ENCODE measurements at regions not wholly inside any gene's neighbourhood (a gene's known extent, or its start where the extent isn't known, plus 50 kb on each side); places are given as distances from the start of the nearest gene placed in this dataset.
"Not testable (repeated sequence)": the region's sequence is repeated elsewhere in the genome, so short reads cannot be mapped to it uniquely, and the experiment has no call there.

- no peak for DNase-seq
Observed at GRCh38 chr6:51001399-51001798, 182.7 kb downstream of the TFAP2B start.

GRCh38 chr6:51004380-51004779 is 185.7 kb downstream of the TFAP2B start:
- DNase-seq: no peak

DNA sequence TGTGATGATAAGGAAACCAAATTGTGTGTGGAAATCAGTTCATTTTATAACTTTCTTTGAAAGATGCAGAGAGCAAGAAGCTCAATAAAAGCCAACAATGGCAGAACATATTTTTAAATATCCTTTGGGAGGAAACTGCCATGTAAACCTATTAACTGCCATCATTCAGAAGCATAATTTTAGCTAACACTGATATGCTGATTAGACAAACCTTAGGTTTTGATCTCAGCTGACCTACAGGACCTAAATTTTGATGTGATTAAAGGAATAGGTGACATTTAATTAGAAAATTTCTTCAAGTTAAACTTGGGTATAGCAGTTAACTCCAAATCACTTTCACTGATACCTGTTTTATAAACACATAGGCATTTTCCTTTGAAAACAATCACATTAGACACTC is 187.1 kb downstream of the TFAP2B start:
- DNase-seq: no peak

DNA sequence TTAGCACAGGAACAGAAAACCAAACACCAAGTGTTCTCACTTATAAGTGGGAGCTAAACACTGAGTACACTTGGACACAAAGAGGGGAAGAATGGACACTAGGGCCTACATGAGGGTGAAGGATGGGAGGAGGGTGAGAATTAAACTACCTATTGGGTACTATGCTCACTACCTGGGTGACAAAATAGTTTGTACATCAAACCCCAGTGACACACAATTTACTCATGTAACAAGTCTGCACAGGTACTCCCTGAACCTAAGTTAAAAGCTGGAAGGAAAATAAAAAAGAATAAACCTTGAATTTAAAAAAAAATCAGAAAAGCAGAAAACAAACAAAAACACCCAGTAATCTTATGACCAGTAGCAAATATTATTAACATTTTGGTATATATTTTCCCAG is 188.6 kb downstream of the TFAP2B start:
- no peak for DNase-seq

- not testable (repeated sequence) for DNase-seq
Observed at GRCh38 chr6:51008693-51009092, 190.0 kb downstream of the TFAP2B start.

DNA sequence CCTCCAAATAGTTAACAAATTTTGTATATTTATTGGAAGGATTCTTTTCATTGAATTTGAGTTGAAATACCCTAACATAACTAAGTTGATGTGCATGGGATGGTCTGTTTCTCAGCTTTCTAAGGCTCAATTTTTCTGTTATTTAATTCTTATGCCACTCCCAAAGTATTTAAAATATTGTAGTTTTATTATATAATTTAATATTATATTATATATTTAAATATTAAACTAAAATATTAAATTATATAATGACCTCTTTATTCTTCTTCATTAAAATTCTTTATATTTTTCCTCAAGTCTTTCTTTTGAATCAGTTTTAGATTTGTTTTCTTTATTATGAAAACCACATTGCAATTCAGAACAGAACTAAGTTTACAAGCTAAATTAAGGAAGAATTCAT is 194.7 kb downstream of the TFAP2B start:
- DNase-seq: no peak

DNA sequence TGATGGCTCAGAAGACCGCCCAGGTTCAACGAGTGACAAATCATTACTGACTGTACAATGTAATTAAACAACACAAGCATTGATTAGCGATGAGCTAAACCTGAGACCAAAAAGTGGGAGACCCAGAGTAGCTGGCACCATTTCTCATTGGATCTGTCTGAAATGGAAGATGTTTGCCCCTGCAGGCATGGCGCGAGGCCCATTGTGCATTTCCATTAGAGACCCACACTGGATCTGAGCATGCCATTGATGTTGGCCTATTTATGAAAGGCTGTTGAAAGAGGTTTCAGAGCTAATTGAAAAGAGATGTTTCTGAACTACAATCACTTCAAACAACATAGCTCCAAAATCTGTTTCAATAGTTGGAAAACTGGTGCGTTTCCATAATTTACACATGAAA is 196.7 kb downstream of the TFAP2B start:
- no peak for DNase-seq

DNA sequence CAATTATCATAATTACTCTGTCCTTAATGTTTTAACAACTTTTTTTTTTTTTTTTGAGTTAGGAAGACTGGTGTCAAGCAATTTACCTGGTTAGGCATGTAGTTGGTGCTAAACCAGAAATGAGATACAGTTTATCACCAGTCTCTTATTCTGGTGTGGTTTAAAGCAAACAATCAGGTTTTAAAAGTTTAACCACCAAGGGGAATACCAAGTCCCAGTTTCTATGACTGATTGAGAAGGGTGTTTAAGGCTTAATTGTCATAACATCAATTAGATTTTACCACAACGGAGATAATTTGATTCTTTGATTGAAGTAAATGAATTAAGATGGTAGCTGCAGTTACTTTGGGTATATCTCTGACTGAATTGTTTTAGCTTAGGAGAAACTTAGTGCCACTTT is 197.8 kb downstream of the TFAP2B start:
- no peak for DNase-seq

DNA sequence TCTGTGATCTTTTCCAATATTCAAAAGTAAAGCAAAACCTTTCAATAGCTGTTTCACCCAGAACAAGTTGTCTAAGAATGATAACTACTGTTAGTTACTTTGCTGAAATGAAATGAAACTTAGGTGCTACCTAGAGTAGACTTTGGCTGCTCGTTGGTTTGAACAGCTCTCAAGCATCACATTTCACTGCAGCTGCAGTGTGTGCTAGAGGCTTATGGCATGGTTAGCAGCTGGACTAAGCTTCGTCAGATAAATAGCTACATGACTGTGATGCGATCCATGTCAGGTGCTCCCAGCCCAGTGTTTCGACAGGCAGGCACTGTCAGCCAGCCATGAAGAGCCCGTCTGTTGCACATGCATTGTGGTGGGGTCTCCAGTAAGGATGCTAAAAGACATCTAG is 201.1 kb downstream of the TFAP2B start:
- DNase-seq: peak; percentile 34

- no peak for DNase-seq
Observed at GRCh38 chr6:51021171-51021570, 202.5 kb downstream of the TFAP2B start.

DNA sequence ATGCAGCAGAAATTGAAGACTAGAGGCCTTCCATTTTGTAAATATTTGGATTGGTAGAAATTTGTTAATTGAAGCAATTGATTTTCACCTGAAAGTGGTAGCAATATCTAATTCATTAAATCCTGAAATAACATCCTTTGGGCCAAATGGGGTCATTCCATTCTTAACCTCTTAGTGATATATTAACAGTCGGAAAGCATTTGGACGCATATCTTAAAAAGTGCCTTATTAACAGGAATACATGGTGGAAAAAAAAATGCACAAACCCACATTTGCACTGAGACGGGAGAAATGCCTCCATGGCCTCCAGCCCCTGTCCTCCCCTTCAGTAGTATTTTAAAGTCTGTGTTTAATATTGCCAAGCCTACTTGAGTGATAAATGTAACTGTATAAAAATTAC is 205.5 kb downstream of the TFAP2B start:
- DNase-seq: no peak

GRCh38 chr6:51025082-51025777 is 206.6 kb downstream of the TFAP2B start:
- DNase-seq: no peak

GRCh38 chr6:51027283-51028065 is 208.8 kb downstream of the TFAP2B start:
- DNase-seq: no peak

- no peak for DNase-seq
Observed at GRCh38 chr6:51028276-51028675, 209.6 kb downstream of the TFAP2B start.

DNA sequence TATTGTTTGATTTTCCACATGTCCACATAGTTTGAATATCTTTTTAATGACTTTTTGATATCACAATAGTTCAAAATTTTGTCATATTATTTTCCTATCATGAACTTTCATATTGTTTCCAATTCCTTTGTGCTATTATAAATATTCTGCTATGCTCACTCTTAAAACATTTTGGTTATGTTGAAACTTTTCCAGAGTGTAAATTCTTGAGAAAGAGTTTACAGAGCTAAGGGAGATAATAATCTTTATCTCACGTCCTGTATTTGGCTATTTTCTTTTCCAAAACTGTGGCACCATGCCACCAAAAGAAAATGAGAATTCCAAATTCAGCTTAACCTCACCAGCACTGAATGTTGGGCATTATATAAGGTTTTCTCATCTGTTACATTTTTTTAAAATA is 210.9 kb downstream of the TFAP2B start:
- no peak for DNase-seq

- DNase-seq: peak; percentile 10
Observed at GRCh38 chr6:51045548-51045947, 226.9 kb downstream of the TFAP2B start.

- DNase-seq: peak; percentile 51
Observed at GRCh38 chr6:51049288-51049982, 230.8 kb downstream of the TFAP2B start.

GRCh38 chr6:51049983-51050877 is 231.6 kb downstream of the TFAP2B start:
- DNase-seq: no peak

- not testable (repeated sequence) for DNase-seq
Observed at GRCh38 chr6:51052716-51053115, 234.0 kb downstream of the TFAP2B start.

- not testable (repeated sequence) for DNase-seq
Observed at GRCh38 chr6:51055316-51055715, 236.6 kb downstream of the TFAP2B start.

DNA sequence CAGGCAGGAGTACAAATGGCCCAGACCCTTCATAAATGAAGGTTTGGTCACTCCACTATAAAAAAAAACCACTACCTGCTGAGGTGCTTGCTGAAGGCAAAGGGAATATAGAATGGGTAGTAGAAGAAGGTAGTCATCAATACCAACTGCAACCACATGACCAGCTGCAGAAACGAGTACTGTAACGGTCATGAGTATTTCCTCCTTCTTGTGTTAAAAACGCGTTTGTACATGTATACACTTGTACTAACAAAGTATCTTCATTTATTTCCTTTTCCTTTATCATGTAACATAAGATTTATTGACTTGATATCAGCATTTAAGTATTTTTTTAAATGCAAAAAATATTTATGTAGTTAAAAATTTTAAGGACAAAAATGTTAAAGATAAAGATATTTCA is 238.6 kb downstream of the TFAP2B start:
- DNase-seq: no peak

DNA sequence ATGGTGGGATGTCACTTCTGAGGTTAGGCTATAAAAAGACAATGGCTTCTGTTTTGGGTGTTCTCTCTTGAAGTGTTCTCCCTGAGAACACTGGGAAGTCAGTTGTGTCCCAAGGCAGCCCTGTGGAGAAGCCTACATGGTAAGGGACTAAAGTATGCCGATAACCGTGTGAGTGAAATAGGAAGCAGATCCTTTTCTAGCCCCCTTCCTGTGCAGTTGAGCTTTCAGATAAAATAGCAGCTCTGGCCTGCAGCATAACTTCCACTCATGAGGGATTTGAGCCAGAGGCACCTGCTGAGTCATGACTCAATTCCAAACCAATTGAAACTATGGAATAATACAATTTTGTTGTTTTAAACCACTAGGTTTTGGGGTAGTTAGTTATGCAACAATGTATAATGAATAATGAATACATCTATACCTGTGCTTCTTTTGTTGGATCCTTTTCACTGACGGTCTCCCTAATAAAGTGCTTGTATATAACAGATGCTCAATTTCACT is 241.6 kb downstream of the TFAP2B start:
- no peak for DNase-seq
